PC-3 (cell line): ENCODE measurements at regions not wholly inside any gene's neighbourhood (a gene's known extent, or its start where the extent isn't known, plus 50 kb on each side); places are given as distances from the start of the nearest gene placed in this dataset.

Experiments used
- ATAC-seq: fragments of 200-7000 bp; cut with Tn5 transposase; 2 replicates; pipeline ENCODE4 v1.9.1; 2020; ENCODE audit warnings: mild to moderate bottlenecking, moderate library complexity
- BruUV-seq: library from RNA; stranded (reverse); fragments of 400-500 nt; replicated peaks from 2 replicates; lab custom pipeline; 2021; lab: Mats Ljungman, UMichigan
- CTCF ChIA-PET: fragments of 300-600 bp; sonication (Branson Sonifier 250); formaldehyde crosslinking; loops from one replicate; lab custom pipeline; 2022; ENCODE audit warnings: antibody characterized with exemption; lab: Charles Lee
- POLR2A ChIA-PET: fragments of 300-600 bp; sonication (Branson Sonifier 250); formaldehyde crosslinking; loops from one replicate; lab custom pipeline; 2022; ENCODE audit warnings: antibody characterized with exemption; ENCODE audit not compliant: unreplicated experiment; lab: Charles Lee
- DNase-seq: peaks from one replicate; pipeline ENCODE4 v3.0.0-alpha.2; 2015
- H2AFZ ChIP-seq: fragments of 300-600 bp; sonication (generic); 2 replicates; pipeline ENCODE4 v1.6.0; 2016; ENCODE audit warnings: antibody characterized with exemption, low read length
- H3F3A ChIP-seq: fragments of 300-600 bp; sonication (generic); one replicate; pipeline ENCODE4 v1.6.0; 2017; ENCODE audit warnings: antibody characterized with exemption, low read length, control low read depth, mild to moderate bottlenecking; ENCODE audit not compliant: unreplicated experiment
- H3K27ac ChIP-seq: fragments of 300-600 bp; sonication (generic); 2 replicates; pipeline ENCODE4 v1.5.1; 2016; ENCODE audit warnings: mild to moderate bottlenecking, low read length
- H3K27me3 ChIP-seq: fragments of 300-600 bp; sonication (generic); 2 replicates; pipeline ENCODE4 v1.6.1; 2016; ENCODE audit warnings: low read length, mixed read lengths
- H3K36me3 ChIP-seq: fragments of 300-600 bp; sonication (generic); 2 replicates; pipeline ENCODE4 v1.6.1; 2016; ENCODE audit warnings: low read depth, mixed run types, low read length, mixed read lengths
- H3K4me1 ChIP-seq: fragments of 300-600 bp; sonication (generic); 2 replicates; pipeline ENCODE4 v1.5.1; 2016; ENCODE audit warnings: low read length; ENCODE audit not compliant: insufficient read depth
- H3K4me2 ChIP-seq: fragments of 300-600 bp; sonication (generic); 2 replicates; pipeline ENCODE4 v1.6.0; 2016; ENCODE audit warnings: low read length
- H3K4me3 ChIP-seq: fragments of 300-600 bp; sonication (generic); 2 replicates; pipeline ENCODE4 v1.5.1; 2016; ENCODE audit warnings: mild to moderate bottlenecking, low read length, mixed read lengths
- H3K79me2 ChIP-seq: fragments of 300-600 bp; sonication (generic); 2 replicates; pipeline ENCODE4 v1.6.1; 2017; ENCODE audit warnings: low read length, mixed read lengths
- H3K9ac ChIP-seq: fragments of 300-600 bp; sonication (generic); 2 replicates; pipeline ENCODE4 v1.6.0; 2016; ENCODE audit warnings: mild to moderate bottlenecking, low read length
- H3K9me2 ChIP-seq: fragments of 300-600 bp; sonication (generic); replicated peaks from 2 replicates; pipeline ENCODE4 v1.6.1; 2016; ENCODE audit warnings: mixed run types, low read length, mixed read lengths
- H3K9me3 ChIP-seq: fragments of 300-600 bp; sonication (generic); 2 replicates; pipeline ENCODE4 v1.6.1; 2016; ENCODE audit warnings: low read length, mixed read lengths
- H4K20me1 ChIP-seq: fragments of 300-600 bp; sonication (generic); 2 replicates; pipeline ENCODE4 v1.6.1; 2016; ENCODE audit warnings: low read length, mixed read lengths
- CTCF ChIP-seq: fragments of 300-600 bp; sonication (generic); conservative IDR thresholded peaks from 2 replicates; pipeline ENCODE4 v1.5.1; 2017; ENCODE audit warnings: antibody characterized with exemption, low read depth, mild to moderate bottlenecking, low read length
- EZH2 ChIP-seq: fragments of 300-600 bp; sonication (generic); IDR thresholded peaks from one replicate; pipeline ENCODE4 v1.6.1; 2017; ENCODE audit warnings: antibody characterized with exemption, mild to moderate bottlenecking, low read length; ENCODE audit not compliant: unreplicated experiment
- EZH2phosphoT487 ChIP-seq: fragments of 300-600 bp; sonication (generic); IDR thresholded peaks from 2 replicates; pipeline ENCODE4 v1.6.1; 2018; ENCODE audit warnings: mild to moderate bottlenecking, antibody characterized with exemption, low read length, borderline replicate concordance
- intact Hi-C: fragments of 100-400 bp; cut with micrococcal nuclease; formaldehyde crosslinking; loops from 2 replicates; pipeline ENCODE4 v1.9.0; 2023

GRCh38 chr7:83704564-83704963, 55.6 kb upstream of the SEMA3E start:
- ATAC-seq (no peak), DNase-seq (peak; percentile 65)
- Histone ChIP-seq H3K36me3 (no peaks in the 10 kb centered on the region), H3K4me2 (peak overlapping the region; percentile 0; the same call in 1 of the 2 replicates), H3F3A (no peaks in the 10 kb centered on the region), H2AFZ (no peak overlapping the region), H3K27me3 (no peaks in the 10 kb centered on the region), H3K4me3 (no peak overlapping the region), H3K9me3 (no peaks in the 10 kb centered on the region), H3K4me1 (peaks cover 10% of the 10 kb centered on the region), H4K20me1 (no peaks in the 10 kb centered on the region), H3K27ac (no peak overlapping the region), H3K9ac (no peak overlapping the region), H3K9me2 (no peaks in the 10 kb centered on the region), H3K79me2 (no peaks in the 10 kb centered on the region)
- ChIA-PET POLR2A (no interaction called here), CTCF (no interaction called here)
- intact Hi-C loops, result no loop called here
- BruUV-seq, result no TSS peak
- TF ChIP-seq EZH2 (no peak), EZH2phosphoT487 (no peak), CTCF (no peak)

GRCh38 chr7:83702446-83702845, 53.5 kb upstream of the SEMA3E start:
- TF ChIP-seq CTCF (no peak), EZH2 (no peak), EZH2phosphoT487 (no peak)
- no peaks in the 10 kb centered on the region for H3K79me2 ChIP-seq
- no peaks in the 10 kb centered on the region for H4K20me1 ChIP-seq
- H3K36me3 ChIP-seq, result no peaks in the 10 kb centered on the region
- H3K9me3 ChIP-seq, result no peaks in the 10 kb centered on the region
- DNase-seq, result no peak
- BruUV-seq, result no TSS peak
- H3K27me3 ChIP-seq, result no peaks in the 10 kb centered on the region
- POLR2A ChIA-PET, result no interaction called here
- ATAC-seq, result no peak
- H3F3A ChIP-seq, result no peaks in the 10 kb centered on the region
- H2AFZ ChIP-seq, result no peak overlapping the region
- H3K4me3 ChIP-seq, result no peak overlapping the region
- H3K4me1 ChIP-seq, result peaks cover 23% of the 10 kb centered on the region
- CTCF ChIA-PET, result no interaction called here
- H3K27ac ChIP-seq, result no peak overlapping the region
- H3K4me2 ChIP-seq, result no peak overlapping the region
- H3K9me2 ChIP-seq, result no peaks in the 10 kb centered on the region
- intact Hi-C loops, result no loop called here
- no peak overlapping the region for H3K9ac ChIP-seq

- H3K9me3 ChIP-seq, result no peaks in the 10 kb centered on the region
- ChIA-PET POLR2A (no interaction called here), CTCF (no interaction called here)
Observed at GRCh38 chr7:83701736-83702135, 52.8 kb upstream of the SEMA3E start.

More at GRCh38 chr7:83701736-83702135, 52.8 kb upstream of the SEMA3E start:
- no peak overlapping the region for H3K4me3 ChIP-seq
- no peak overlapping the region for H3K27ac ChIP-seq
- no peaks in the 10 kb centered on the region for H3F3A ChIP-seq
- no peak overlapping the region for H3K4me2 ChIP-seq
- DNase-seq (no peak), ATAC-seq (no peak)
- no peak overlapping the region for H2AFZ ChIP-seq
- no peaks in the 10 kb centered on the region for H3K79me2 ChIP-seq
- H3K4me1 ChIP-seq, result peaks cover 26% of the 10 kb centered on the region
- intact Hi-C loops, result no loop called here
- no peaks in the 10 kb centered on the region for H3K9me2 ChIP-seq
- H4K20me1 ChIP-seq, result no peaks in the 10 kb centered on the region
- TF ChIP-seq CTCF (no peak), EZH2phosphoT487 (no peak), EZH2 (no peak)
- no TSS peak for BruUV-seq
- H3K27me3 ChIP-seq, result no peaks in the 10 kb centered on the region
- no peaks in the 10 kb centered on the region for H3K36me3 ChIP-seq
- H3K9ac ChIP-seq, result no peak overlapping the region
